SK-N-SH (cell line): ENCODE measurements at regions not wholly inside any gene's neighbourhood (a gene's known extent, or its start where the extent isn't known, plus 50 kb on each side); places are given as distances from the start of the nearest gene placed in this dataset.
A peak's percentile ranks its signal among the peaks of the same experiment; 100 is the strongest.

ENCODE experiments used
- CTCF ChIA-PET: fragments of 300-600, 350-600 bp; formaldehyde crosslinking; extraction: SDS; loops from one replicate; lab custom pipeline; 2021; lab: Yijun Ruan, JAX
- POLR2A ChIA-PET: fragments of 350-600 bp; sonication (Branson Sonifier 250); formaldehyde crosslinking; extraction: SDS; loops from one replicate; lab custom pipeline; 2020; ENCODE audit warnings: antibody characterized with exemption, inconsistent platforms; lab: Yijun Ruan, JAX
- DNase-seq: peaks from one replicate; pipeline ENCODE4 v3.0.0; 2012
- H2AFZ ChIP-seq: fragments of 200-600 bp; sonication (generic); 2 replicates; pipeline ENCODE4 v1.8.1; 2016; ENCODE audit warnings: antibody characterized with exemption, mild to moderate bottlenecking, low read depth
- H3F3A ChIP-seq: fragments of 200-600 bp; sonication (generic); replicated peaks from 2 replicates; pipeline ENCODE3; 2016; ENCODE audit warnings: antibody characterized with exemption, mild to moderate bottlenecking; ENCODE audit not compliant: insufficient read depth
- H3K27ac ChIP-seq, 2 experiments: fragments of 200-500 bp in 1 of 2; fragments of 200-600 bp in 1 of 2; sonication (Bioruptor generic) in 1 of 2; sonication (generic), shearing (Covaris generic) in 1 of 2; 2 replicates each; pipeline versions ENCODE4 v1.5.1 to v1.6.1; 2014 to 2016; ENCODE audit warnings: low read depth in 2 of 2, inconsistent platforms in 1 of 2, low read length in 1 of 2, mild to moderate bottlenecking in 1 of 2, mixed read lengths in 1 of 2
- H3K27me3 ChIP-seq: fragments of 200-600 bp; sonication (generic), shearing (Covaris generic); 2 replicates; pipeline ENCODE4 v1.6.1; 2016; ENCODE audit warnings: mixed run types; ENCODE audit not compliant: insufficient read depth
- H3K36me3 ChIP-seq, 2 experiments: fragments of 200-500 bp in 1 of 2; fragments of 200-600 bp in 1 of 2; sonication (Bioruptor generic) in 1 of 2; sonication (generic) in 1 of 2; replicated peaks in 1 of 2; 2 replicates each; pipeline versions ENCODE3 to v1.5.1; 2014 to 2016; ENCODE audit warnings: low read length in 1 of 2, mild to moderate bottlenecking in 1 of 2; ENCODE audit not compliant: insufficient read depth in 2 of 2, control insufficient read depth in 1 of 2
- H3K4me1 ChIP-seq, 2 experiments: fragments of 200-500 bp in 1 of 2; fragments of 200-600 bp in 1 of 2; sonication (Bioruptor generic) in 1 of 2; sonication (generic), shearing (Covaris generic) in 1 of 2; 2 replicates each; pipeline versions ENCODE4 v1.5.1 to v1.6.1; 2014 to 2016; ENCODE audit warnings: low read depth in 1 of 2, low read length in 1 of 2, mixed run types in 1 of 2; ENCODE audit not compliant: insufficient read depth in 2 of 2, control insufficient read depth in 1 of 2
- H3K4me2 ChIP-seq: fragments of 200-600 bp; sonication (generic), shearing (Covaris generic); 2 replicates; pipeline ENCODE4 v1.6.1; 2017; ENCODE audit warnings: mixed run types
- H3K4me3 ChIP-seq, 2 experiments: fragments of 200-500 bp in 1 of 2; fragments of 200-600 bp in 1 of 2; sonication (Bioruptor generic) in 1 of 2; sonication (generic), shearing (Covaris generic) in 1 of 2; 2 replicates each; pipeline versions ENCODE4 v1.5.1 to v1.8.1; 2014 to 2016; ENCODE audit warnings: low read depth in 2 of 2, inconsistent platforms in 1 of 2, low read length in 1 of 2, mild to moderate bottlenecking in 1 of 2, mixed read lengths in 1 of 2, moderate library complexity in 1 of 2
- H3K79me2 ChIP-seq: fragments of 200-600 bp; sonication (generic); 2 replicates; pipeline ENCODE4 v1.8.1; 2017; ENCODE audit warnings: mild to moderate bottlenecking; ENCODE audit not compliant: insufficient read depth
- H3K9ac ChIP-seq: fragments of 200-600 bp; sonication (generic); 2 replicates; pipeline ENCODE4 v1.6.1; 2017; ENCODE audit warnings: mixed run types
- H3K9me2 ChIP-seq: fragments of 200-600 bp; sonication (generic); 2 replicates; pipeline ENCODE4 v1.6.1; 2017; ENCODE audit warnings: mixed run types
- H3K9me3 ChIP-seq: fragments of 200-600 bp; sonication (generic); 2 replicates; pipeline ENCODE4 v1.6.1; 2017; ENCODE audit warnings: mixed run types, mild to moderate bottlenecking, moderate library complexity
- H4K20me1 ChIP-seq: fragments of 200-600 bp; sonication (generic); 2 replicates; pipeline ENCODE4 v1.6.1; 2017; ENCODE audit warnings: mild to moderate bottlenecking, mixed run types; ENCODE audit not compliant: insufficient read depth
- CHD2 ChIP-seq: fragments of 150-350 bp; IDR thresholded peaks from 2 replicates; pipeline ENCODE4 v1.6.1; 2018; ENCODE audit warnings: low read length; ENCODE audit not compliant: partially characterized antibody
- EP300 ChIP-seq, 2 experiments: IDR thresholded peaks; 2 replicates each; pipeline versions ENCODE4 v1.4.0 to v1.6.1; 2012; ENCODE audit warnings: borderline replicate concordance in 1 of 2, low read depth in 1 of 2, low read length in 1 of 2
- GABPA ChIP-seq: IDR thresholded peaks from 2 replicates; pipeline ENCODE4 v1.4.0; 2012; ENCODE audit warnings: low read depth, mild to moderate bottlenecking
- GATA2 ChIP-seq: sonication (generic); formaldehyde crosslinking; IDR thresholded peaks from 2 replicates; pipeline ENCODE4 v1.5.0; 2020; ENCODE audit warnings: mild to moderate bottlenecking, missing genetic modification reagents
- NRF1 ChIP-seq: IDR thresholded peaks from 2 replicates; pipeline ENCODE4 v1.6.1; 2012; ENCODE audit warnings: low read depth, mild to moderate bottlenecking, low read length
- RAD21 ChIP-seq: IDR thresholded peaks from 2 replicates; pipeline ENCODE4 v1.6.1; 2012; ENCODE audit warnings: mild to moderate bottlenecking, low read length
- RCOR1 ChIP-seq: fragments of 150-350 bp; IDR thresholded peaks from 2 replicates; pipeline ENCODE4 v1.6.1; 2017; ENCODE audit warnings: antibody characterized with exemption, low read length
- RFX5 ChIP-seq: IDR thresholded peaks from 2 replicates; pipeline ENCODE4 v1.6.1; 2012; ENCODE audit warnings: mild to moderate bottlenecking, improper control_type of control experiment, low read length
- SIN3A ChIP-seq: IDR thresholded peaks from 2 replicates; pipeline ENCODE4 v1.6.1; 2012; ENCODE audit warnings: low read depth, mild to moderate bottlenecking, low read length, moderate library complexity, borderline replicate concordance
- TAF1 ChIP-seq: IDR thresholded peaks from 2 replicates; pipeline ENCODE4 v1.6.1; 2012; ENCODE audit warnings: low read depth, mild to moderate bottlenecking, low read length, moderate library complexity, borderline replicate concordance
- WGBS: methylation state at CpG from one replicate; pipeline ENCODE4 v1.1.6; 2017; ENCODE audit warnings: low lambda C conversion rate; 5-methylcytosine and 5-hydroxymethylcytosine counted together
- TF ChIP-seq, protein P1 (sequence below): fragments of 150-350 bp; IDR thresholded peaks from 2 replicates; pipeline ENCODE4 v1.6.1; 2017; ENCODE audit warnings: antibody characterized with exemption, low read length, low read depth, borderline replicate concordance
- TF ChIP-seq, protein P2 (sequence below): IDR thresholded peaks from 2 replicates; pipeline ENCODE4; 2012
- TF ChIP-seq, protein P3 (sequence below): IDR thresholded peaks from 2 replicates; pipeline ENCODE4 v1.4.0; 2012; ENCODE audit warnings: low read depth, borderline replicate concordance

DNA sequence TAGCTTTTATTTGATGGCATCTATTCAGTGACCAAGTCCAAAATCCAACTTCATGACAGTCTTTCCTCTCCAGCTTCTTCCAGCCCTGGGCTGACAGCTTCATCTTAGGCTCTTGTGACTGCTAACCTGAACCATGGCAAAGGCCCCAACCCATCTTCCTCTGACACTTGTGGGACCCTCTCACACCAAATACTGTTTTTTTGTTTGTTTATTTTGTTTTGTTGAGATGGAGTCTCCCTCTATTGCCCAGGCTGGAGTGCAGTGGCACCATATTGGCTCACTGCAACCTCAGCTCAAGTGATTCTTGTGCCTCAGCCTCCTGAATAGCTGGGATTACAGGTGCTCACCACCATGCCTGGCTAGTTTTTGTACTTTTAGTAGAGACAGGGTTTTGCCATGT, 265.2 kb downstream of the GATA3 start:
- Histone ChIP-seq H3K79me2 (no peaks in the 10 kb centered on the region), H3K9me3 (no peaks in the 10 kb centered on the region), H3K9ac (no peak overlapping the region), H3K27me3 (peaks cover 4% of the 10 kb centered on the region; the same call in 1 of the 2 replicates), H3K4me1 (peaks cover 0 to 14% of the 10 kb centered on the region in 2 experiments; a peak in 2 of 4 replicates), H3K36me3 (no peaks in the 10 kb centered on the region), H3K4me3 (no peak overlapping the region), H3K27ac (no peak overlapping the region), H3K9me2 (no peaks in the 10 kb centered on the region; the same call in 1 of the 2 replicates), H2AFZ (no peak overlapping the region), H3F3A (no peaks in the 10 kb centered on the region), H3K4me2 (no peak overlapping the region), H4K20me1 (no peaks in the 10 kb centered on the region)
- DNase-seq: no peak
- CTCF ChIA-PET: no interaction called here
- TF ChIP-seq RCOR1 (no peak), NRF1 (no peak)
- TF ChIP-seq, protein P1, sequence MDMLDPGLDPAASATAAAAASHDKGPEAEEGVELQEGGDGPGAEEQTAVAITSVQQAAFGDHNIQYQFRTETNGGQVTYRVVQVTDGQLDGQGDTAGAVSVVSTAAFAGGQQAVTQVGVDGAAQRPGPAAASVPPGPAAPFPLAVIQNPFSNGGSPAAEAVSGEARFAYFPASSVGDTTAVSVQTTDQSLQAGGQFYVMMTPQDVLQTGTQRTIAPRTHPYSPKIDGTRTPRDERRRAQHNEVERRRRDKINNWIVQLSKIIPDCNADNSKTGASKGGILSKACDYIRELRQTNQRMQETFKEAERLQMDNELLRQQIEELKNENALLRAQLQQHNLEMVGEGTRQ: no peak
- POLR2A ChIA-PET: no interaction called here

DNA sequence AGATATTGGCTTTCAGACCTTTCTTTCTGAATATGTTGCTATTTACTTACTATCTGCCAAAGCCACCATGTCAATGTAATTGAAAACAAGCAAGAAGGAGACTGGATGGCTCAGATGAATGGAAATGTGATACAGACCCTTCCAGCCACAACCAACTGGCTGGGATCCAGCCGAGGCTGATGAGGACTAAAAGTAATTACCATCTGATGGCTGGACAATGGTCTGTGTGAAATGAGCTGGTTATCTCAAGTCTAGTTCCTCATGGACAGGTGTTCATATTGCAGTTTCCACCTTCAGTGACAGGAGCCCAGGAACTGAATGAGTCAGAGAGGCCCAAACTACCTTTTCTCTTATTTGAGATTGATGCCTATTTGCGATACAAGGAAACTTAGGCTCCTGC, 267.5 kb downstream of the GATA3 start:
- TF ChIP-seq SIN3A: no peak
- TF ChIP-seq EP300 (IDR thresholded peaks at IDR 0.05; ENCODE audit: borderline replicate concordance in 1 of 2, low read depth in 1 of 2, low read length in 1 of 2): peak in 1 of 2 experiments; percentile 36; a peak in 1 of 4 replicates
- 0 out of 2 replicates have a peak, but pooled peaks have one; percentile 7 for TF ChIP-seq RAD21
- no peak for TF ChIP-seq GATA2 (CRISPR knock-in tag)
- TF ChIP-seq, protein P2, sequence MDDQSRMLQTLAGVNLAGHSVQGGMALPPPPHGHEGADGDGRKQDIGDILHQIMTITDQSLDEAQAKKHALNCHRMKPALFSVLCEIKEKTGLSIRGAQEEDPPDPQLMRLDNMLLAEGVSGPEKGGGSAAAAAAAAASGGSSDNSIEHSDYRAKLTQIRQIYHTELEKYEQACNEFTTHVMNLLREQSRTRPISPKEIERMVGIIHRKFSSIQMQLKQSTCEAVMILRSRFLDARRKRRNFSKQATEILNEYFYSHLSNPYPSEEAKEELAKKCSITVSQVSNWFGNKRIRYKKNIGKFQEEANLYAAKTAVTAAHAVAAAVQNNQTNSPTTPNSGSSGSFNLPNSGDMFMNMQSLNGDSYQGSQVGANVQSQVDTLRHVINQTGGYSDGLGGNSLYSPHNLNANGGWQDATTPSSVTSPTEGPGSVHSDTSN: no peak
- TF ChIP-seq, protein P1: no peak
- TF ChIP-seq, protein P3, sequence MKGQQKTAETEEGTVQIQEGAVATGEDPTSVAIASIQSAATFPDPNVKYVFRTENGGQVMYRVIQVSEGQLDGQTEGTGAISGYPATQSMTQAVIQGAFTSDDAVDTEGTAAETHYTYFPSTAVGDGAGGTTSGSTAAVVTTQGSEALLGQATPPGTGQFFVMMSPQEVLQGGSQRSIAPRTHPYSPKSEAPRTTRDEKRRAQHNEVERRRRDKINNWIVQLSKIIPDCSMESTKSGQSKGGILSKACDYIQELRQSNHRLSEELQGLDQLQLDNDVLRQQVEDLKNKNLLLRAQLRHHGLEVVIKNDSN: no peak
- peak; percentile 36 for TF ChIP-seq CHD2
- 0 out of 2 replicates have a peak, but pooled peaks have one; percentile 27 for TF ChIP-seq RCOR1
- TF ChIP-seq GABPA: no peak
- no peak for TF ChIP-seq RFX5
- no peak for TF ChIP-seq TAF1
- POLR2A ChIA-PET: no interaction called here
- Histone ChIP-seq H3K79me2 (no peaks in the 10 kb centered on the region), H3K9me3 (no peaks in the 10 kb centered on the region), H3F3A (no peaks in the 10 kb centered on the region), H3K9me2 (no peaks in the 10 kb centered on the region; the same call in 1 of the 2 replicates), H3K27me3 (peaks cover 11% of the 10 kb centered on the region; the same call in 1 of the 2 replicates), H3K4me1 (peaks cover 0 to 14% of the 10 kb centered on the region in 2 experiments; a peak in 2 of 4 replicates), H3K36me3 (no peaks in the 10 kb centered on the region), H3K4me3 (no peak overlapping the region), H4K20me1 (no peaks in the 10 kb centered on the region), H3K9ac (no peak overlapping the region), H3K27ac (peak overlapping the region in 1 of 2 experiments; percentile 60; a peak in 1 of 4 replicates), H3K4me2 (no peak overlapping the region), H2AFZ (no peak overlapping the region)
- DNase-seq: peak; percentile 42
- WGBS: 46% methylated on average over 2 of the region's 2 CpGs
- CTCF ChIA-PET: interaction anchor here (0.7 to 1.0 kb wide), 2 partner anchors 13 to 20 kb away, joined by 3 read pairs; no protein-coding TSS in a partner anchor
